ENCODE measurements at regions not wholly inside any gene's neighbourhood (a gene's known extent, or its start where the extent isn't known, plus 50 kb on each side); places are given as distances from the start of the nearest gene placed in this dataset.

- TF ChIP-seq CTCF (IDR thresholded peaks at IDR 0.05 in 8 of 11, conservative IDR thresholded peaks at IDR 0.05 in 3 of 11) (no peak), POLR2AphosphoS5 (IDR thresholded peaks at IDR 0.05) (no peak), POLR2A (IDR thresholded peaks at IDR 0.05) (no peak)
These were observed 152.2 kb upstream of the AFDN start for GRCh38 chr6:167674486-167674885.
